MM.1S (cell line): ENCODE measurements at regions not wholly inside any gene's neighbourhood (a gene's known extent, or its start where the extent isn't known, plus 50 kb on each side); places are given as distances from the start of the nearest gene placed in this dataset.

Experiments
- DNase-seq: peaks from one replicate; pipeline ENCODE4 v3.0.0-alpha.2; 2015
- H2AFZ ChIP-seq: fragments of 300-600 bp; sonication (generic); 2 replicates; pipeline ENCODE4 v1.6.0; 2016; ENCODE audit warnings: antibody characterized with exemption, low read length
- H3F3A ChIP-seq: fragments of 300-600 bp; sonication (generic); 2 replicates; pipeline ENCODE4 v1.6.1; 2016; ENCODE audit warnings: mild to moderate bottlenecking, antibody characterized with exemption, low read length, moderate library complexity, mixed read lengths; ENCODE audit not compliant: insufficient read depth
- H3K27ac ChIP-seq: fragments of 300-600 bp; sonication (generic); 2 replicates; pipeline ENCODE4 v1.5.1; 2016; ENCODE audit warnings: mild to moderate bottlenecking, low read length
- H3K27me3 ChIP-seq: fragments of 300-600 bp; sonication (generic); replicated peaks from 2 replicates; pipeline ENCODE4 v1.6.0; 2016; ENCODE audit warnings: low read length; ENCODE audit not compliant: insufficient read depth
- H3K36me3 ChIP-seq: fragments of 300-600 bp; sonication (generic); replicated peaks from 2 replicates; pipeline ENCODE4 v1.6.1; 2016; ENCODE audit warnings: mild to moderate bottlenecking, low read length, mixed read lengths; ENCODE audit not compliant: insufficient read depth
- H3K4me1 ChIP-seq: fragments of 300-600 bp; sonication (generic); 2 replicates; pipeline ENCODE4 v1.6.1; 2016; ENCODE audit warnings: low read length, mixed read lengths
- H3K4me2 ChIP-seq: fragments of 300-600 bp; sonication (generic); 2 replicates; pipeline ENCODE4 v1.6.0; 2016; ENCODE audit warnings: low read depth, low read length
- H3K4me3 ChIP-seq: fragments of 300-600 bp; sonication (generic); 2 replicates; pipeline ENCODE4 v1.5.1; 2016; ENCODE audit warnings: low read length, mixed read lengths
- H3K79me2 ChIP-seq: fragments of 300-600 bp; sonication (generic); 2 replicates; pipeline ENCODE4 v1.6.1; 2016; ENCODE audit warnings: mixed run types, low read length, mixed read lengths
- H3K9ac ChIP-seq: fragments of 300-600 bp; sonication (generic); 2 replicates; pipeline ENCODE4 v1.6.1; 2016; ENCODE audit warnings: low read length, mixed read lengths
- H3K9me2 ChIP-seq: fragments of 300-600 bp; sonication (generic); replicated peaks from 2 replicates; pipeline ENCODE4 v1.6.1; 2016; ENCODE audit warnings: mild to moderate bottlenecking, low read length, mixed read lengths; ENCODE audit not compliant: insufficient read depth
- H3K9me3 ChIP-seq: fragments of 300-600 bp; sonication (generic); replicated peaks from 2 replicates; pipeline ENCODE4 v1.6.1; 2016; ENCODE audit warnings: mild to moderate bottlenecking, low read length, mixed read lengths; ENCODE audit not compliant: insufficient read depth
- H4K20me1 ChIP-seq: fragments of 300-600 bp; sonication (generic); 2 replicates; pipeline ENCODE4 v1.6.1; 2016; ENCODE audit warnings: mild to moderate bottlenecking, low read length, moderate library complexity, mixed read lengths; ENCODE audit not compliant: insufficient read depth
- CTCF ChIP-seq: fragments of 300-600 bp; sonication (generic); IDR thresholded peaks from 2 replicates; pipeline ENCODE4 v1.5.1; 2016; ENCODE audit warnings: antibody characterized with exemption, low read length, mixed read lengths
- EZH2 ChIP-seq: fragments of 300-600 bp; sonication (generic); optimal IDR thresholded peaks from 2 replicates; pipeline ENCODE3; 2017; ENCODE audit warnings: low read depth, mild to moderate bottlenecking, antibody characterized with exemption, low read length, mixed read lengths
- EZH2phosphoT487 ChIP-seq: fragments of 300-600 bp; sonication (generic); IDR thresholded peaks from 2 replicates; pipeline ENCODE4 v1.6.1; 2018; ENCODE audit warnings: antibody characterized with exemption, low read length

- no peak for TF ChIP-seq CTCF
- TF ChIP-seq EZH2phosphoT487: no peak
- TF ChIP-seq EZH2: no peak
- DNase-seq: no peak
- Histone ChIP-seq H3K9ac (no peak overlapping the region), H3K4me2 (no peak overlapping the region), H3K27me3 (no peaks in the 10 kb centered on the region), H3K79me2 (no peaks in the 10 kb centered on the region), H3K4me1 (0 out of 2 replicates have a peak, but pooled peaks cover 7% of the 10 kb centered on the region), H2AFZ (no peak overlapping the region), H4K20me1 (no peaks in the 10 kb centered on the region), H3K36me3 (no peaks in the 10 kb centered on the region), H3K9me2 (no peaks in the 10 kb centered on the region), H3K9me3 (no peaks in the 10 kb centered on the region), H3K27ac (no peak overlapping the region), H3F3A (no peaks in the 10 kb centered on the region), H3K4me3 (no peak overlapping the region)
Measured at GRCh38 chr11:127259102-127259501, 258.5 kb upstream of the KIRREL3 start.

GRCh38 chr11:127255209-127255608 is 254.6 kb upstream of the KIRREL3 start:
- no peaks in the 10 kb centered on the region for H3K27me3 ChIP-seq
- peaks cover 30% of the 10 kb centered on the region for H3K4me1 ChIP-seq
- no peaks in the 10 kb centered on the region for H3K36me3 ChIP-seq
- no peak overlapping the region for H3K4me2 ChIP-seq
- H3K4me3 ChIP-seq: no peak overlapping the region
- H3K79me2 ChIP-seq: no peaks in the 10 kb centered on the region
- no peak for TF ChIP-seq CTCF
- TF ChIP-seq EZH2: no peak
- no peak for TF ChIP-seq EZH2phosphoT487
- no peaks in the 10 kb centered on the region for H3K9me2 ChIP-seq
- H4K20me1 ChIP-seq: no peaks in the 10 kb centered on the region
- no peak overlapping the region for H3K9ac ChIP-seq
- no peak overlapping the region for H2AFZ ChIP-seq
- no peak for DNase-seq
- no peaks in the 10 kb centered on the region for H3K9me3 ChIP-seq
- no peak overlapping the region for H3K27ac ChIP-seq
- H3F3A ChIP-seq: no peaks in the 10 kb centered on the region

GRCh38 chr11:127252321-127252720 is 251.8 kb upstream of the KIRREL3 start:
- peak overlapping the region; percentile 5 for H2AFZ ChIP-seq
- no peaks in the 10 kb centered on the region for H4K20me1 ChIP-seq
- peaks cover 24% of the 10 kb centered on the region for H3K4me1 ChIP-seq
- H3K79me2 ChIP-seq: no peaks in the 10 kb centered on the region
- TF ChIP-seq CTCF (no peak; the same call in 1 of the 2 replicates), EZH2 (no peak), EZH2phosphoT487 (no peak)
- H3K9me2 ChIP-seq: no peaks in the 10 kb centered on the region
- H3K4me3 ChIP-seq: no peak overlapping the region; the same call in 1 of the 2 replicates
- H3K4me2 ChIP-seq: peak overlapping the region; percentile 40
- peak; percentile 82 for DNase-seq
- no peaks in the 10 kb centered on the region for H3F3A ChIP-seq
- H3K9ac ChIP-seq: peak overlapping the region; percentile 32
- H3K27ac ChIP-seq: peak overlapping the region; percentile 64
- H3K9me3 ChIP-seq: no peaks in the 10 kb centered on the region
- no peaks in the 10 kb centered on the region for H3K27me3 ChIP-seq
- H3K36me3 ChIP-seq: no peaks in the 10 kb centered on the region

- no peak overlapping the region for H3K4me2 ChIP-seq
- no peak for TF ChIP-seq EZH2
- TF ChIP-seq CTCF: no peak
- no peak for TF ChIP-seq EZH2phosphoT487
- H3K79me2 ChIP-seq: no peaks in the 10 kb centered on the region
Measured at GRCh38 chr11:127249576-127249975, 249.0 kb upstream of the KIRREL3 start.

More at GRCh38 chr11:127249576-127249975, 249.0 kb upstream of the KIRREL3 start:
- H3K36me3 ChIP-seq: no peaks in the 10 kb centered on the region
- no peaks in the 10 kb centered on the region for H3K9me2 ChIP-seq
- no peaks in the 10 kb centered on the region for H3K9me3 ChIP-seq
- no peaks in the 10 kb centered on the region for H3F3A ChIP-seq
- H3K4me3 ChIP-seq: no peak overlapping the region
- DNase-seq: no peak
- peaks cover 24% of the 10 kb centered on the region for H3K4me1 ChIP-seq
- no peak overlapping the region for H3K27ac ChIP-seq
- no peak overlapping the region for H2AFZ ChIP-seq
- no peak overlapping the region for H3K9ac ChIP-seq
- H3K27me3 ChIP-seq: no peaks in the 10 kb centered on the region
- no peaks in the 10 kb centered on the region for H4K20me1 ChIP-seq
